Putamen (tissue), 1 donor: ENCODE measurements at regions not wholly inside any gene's neighbourhood (a gene's known extent, or its start where the extent isn't known, plus 50 kb on each side); places are given as distances from the start of the nearest gene placed in this dataset.
A peak's percentile ranks its signal among the peaks of the same experiment; 100 is the strongest.
"Not testable (repeated sequence)": the region's sequence is repeated elsewhere in the genome, so short reads cannot be mapped to it uniquely, and the experiment has no call there.

ENCODE experiments used
- DNase-seq: peaks from one replicate; pipeline ENCODE4 v3.0.0-alpha.2; 2016; ENCODE audit warnings: low spot score

DNA sequence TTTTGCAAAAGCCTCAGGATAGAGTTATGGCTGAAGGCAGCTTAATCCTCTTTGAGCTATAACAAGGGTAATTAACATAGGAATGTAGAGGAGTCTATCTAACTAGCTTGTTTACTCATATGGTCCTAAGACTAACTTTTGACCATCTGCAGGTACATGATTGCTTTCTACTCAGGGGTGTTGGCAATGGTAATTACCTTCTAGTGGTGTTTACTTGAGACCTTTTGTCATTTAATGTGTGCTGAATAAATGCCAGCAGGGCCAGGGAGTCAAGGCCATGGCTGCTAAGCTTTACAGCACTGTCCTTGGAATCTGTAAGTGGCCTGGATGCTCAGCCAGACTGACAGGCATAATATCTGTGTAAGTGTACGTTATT is 1325.0 kb downstream of the XPNPEP1 start:
- DNase-seq: no peak

DNA sequence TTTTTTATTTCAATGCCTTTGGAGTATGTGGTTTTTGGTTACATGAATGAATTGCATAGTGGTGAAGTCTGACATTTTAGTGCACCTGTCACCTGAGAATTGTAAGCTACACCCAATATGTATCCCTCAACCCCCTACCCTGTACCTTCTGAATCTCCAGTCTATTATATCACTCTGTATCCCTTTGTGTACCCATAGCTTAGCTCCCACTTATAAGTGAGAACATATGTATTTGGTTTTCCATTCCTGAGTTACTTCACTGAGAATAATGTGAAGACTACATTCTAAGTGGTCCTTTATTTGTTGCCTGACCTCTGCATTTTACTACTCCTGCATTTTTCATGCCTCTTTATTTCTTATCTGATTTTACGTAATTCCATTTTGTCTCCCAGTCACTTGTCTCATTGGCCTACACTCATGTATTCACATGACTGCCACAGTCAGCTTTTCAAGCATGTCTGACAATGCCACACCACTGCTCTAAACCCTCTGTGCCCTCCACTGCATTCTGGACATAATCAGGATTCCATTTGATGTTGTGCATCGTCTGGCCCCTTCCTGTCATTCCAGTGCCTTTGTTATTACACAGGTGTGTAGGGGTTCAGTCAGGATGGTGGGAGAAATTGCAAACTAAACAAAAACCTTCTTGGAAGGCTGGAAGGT is 1325.5 kb downstream of the XPNPEP1 start:
- no peak for DNase-seq

DNA sequence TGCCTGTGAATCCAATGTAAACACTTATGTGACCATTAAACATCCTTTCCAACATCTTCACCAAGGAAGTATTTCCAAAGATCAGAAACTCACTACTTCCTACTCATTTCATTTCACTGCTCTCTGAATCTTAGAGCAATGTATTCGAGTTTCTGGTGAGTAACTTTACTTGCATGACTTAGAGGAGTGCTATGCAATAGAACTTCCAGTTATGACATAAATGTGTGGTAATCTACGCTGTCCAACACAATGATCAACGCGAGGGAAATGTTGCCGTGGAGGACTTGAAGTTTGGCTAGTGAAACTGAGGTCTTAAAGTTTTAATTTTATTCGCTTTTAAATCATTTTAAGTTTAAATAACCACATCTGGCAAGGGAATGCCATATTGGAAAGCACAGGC is 1326.3 kb downstream of the XPNPEP1 start:
- DNase-seq: no peak

DNA sequence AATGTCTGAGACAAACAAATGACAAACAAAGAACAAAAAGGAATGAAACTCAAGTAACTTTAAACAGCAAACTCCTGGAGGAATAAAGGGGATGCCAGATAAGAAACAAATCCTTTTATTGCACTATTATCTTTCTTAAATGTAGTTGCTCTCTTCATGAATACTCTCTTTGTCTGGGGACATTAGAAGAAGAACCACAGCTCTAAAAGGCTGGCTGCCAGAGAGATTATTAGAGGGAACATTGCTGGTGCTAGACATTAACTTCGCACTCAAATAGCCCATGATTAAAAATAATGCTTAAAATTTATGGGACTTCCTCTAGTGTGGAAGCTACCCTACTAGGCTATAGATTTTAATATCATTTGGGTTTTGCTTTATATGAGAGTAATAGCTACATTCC is 1330.4 kb downstream of the XPNPEP1 start:
- no peak for DNase-seq

DNA sequence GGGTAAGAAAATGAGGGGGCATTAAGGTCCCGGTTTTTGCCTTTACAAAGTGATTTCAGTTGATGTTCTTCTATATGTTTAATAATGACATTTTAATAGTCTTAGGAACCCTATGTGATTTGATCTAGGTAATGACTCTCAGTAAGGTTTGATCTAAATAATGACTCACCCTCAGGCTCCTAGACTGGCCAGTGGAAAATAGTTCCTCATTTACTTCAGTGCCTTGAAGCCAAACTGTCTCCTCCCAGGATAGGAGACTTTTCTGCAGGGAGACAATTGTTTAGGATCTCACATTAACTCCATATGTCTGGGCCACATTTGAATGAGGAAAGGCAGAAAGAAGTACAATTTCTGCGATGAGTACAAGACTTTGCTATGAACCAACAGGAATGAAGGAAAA is 1331.9 kb downstream of the XPNPEP1 start:
- DNase-seq: no peak

DNA sequence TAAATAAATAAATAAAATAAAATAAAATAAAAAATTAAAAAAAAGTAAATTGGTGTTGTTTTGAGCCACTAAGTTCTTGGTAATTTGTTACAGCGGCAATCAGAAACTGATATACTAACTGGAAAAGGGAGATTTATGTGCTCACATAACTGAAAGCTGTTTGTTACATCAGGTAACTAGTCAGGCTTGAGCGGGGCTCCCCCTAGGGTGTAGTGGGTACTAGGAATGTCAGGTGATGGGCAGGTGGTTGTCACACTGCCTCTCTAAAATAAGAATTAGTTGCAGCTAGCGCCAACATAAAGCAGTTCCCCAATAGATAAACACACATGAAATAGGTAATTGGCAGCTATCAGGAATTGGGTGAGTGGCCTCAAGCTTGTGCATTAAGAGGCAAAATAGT is 1336.9 kb downstream of the XPNPEP1 start:
- no peak for DNase-seq

DNA sequence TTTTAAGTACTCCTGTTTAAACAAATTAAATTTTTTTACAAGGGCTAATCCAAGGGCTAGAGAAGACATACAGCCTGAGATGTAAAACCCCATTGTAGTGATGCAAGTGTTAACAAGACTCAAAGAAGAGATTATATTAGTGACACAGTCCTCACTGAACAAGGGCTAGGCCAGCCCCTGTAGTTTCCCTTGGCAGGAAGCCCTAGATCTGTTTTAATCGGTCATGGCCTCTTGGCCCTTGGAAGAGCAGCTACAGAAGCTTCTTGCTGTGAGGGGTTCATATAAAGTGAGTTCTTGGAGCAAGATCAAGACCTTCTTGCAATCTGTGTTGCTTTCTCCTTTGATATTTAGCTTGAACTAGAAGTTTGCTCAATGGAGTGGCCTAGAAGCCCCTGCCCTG is 1339.4 kb downstream of the XPNPEP1 start:
- DNase-seq: no peak

DNA sequence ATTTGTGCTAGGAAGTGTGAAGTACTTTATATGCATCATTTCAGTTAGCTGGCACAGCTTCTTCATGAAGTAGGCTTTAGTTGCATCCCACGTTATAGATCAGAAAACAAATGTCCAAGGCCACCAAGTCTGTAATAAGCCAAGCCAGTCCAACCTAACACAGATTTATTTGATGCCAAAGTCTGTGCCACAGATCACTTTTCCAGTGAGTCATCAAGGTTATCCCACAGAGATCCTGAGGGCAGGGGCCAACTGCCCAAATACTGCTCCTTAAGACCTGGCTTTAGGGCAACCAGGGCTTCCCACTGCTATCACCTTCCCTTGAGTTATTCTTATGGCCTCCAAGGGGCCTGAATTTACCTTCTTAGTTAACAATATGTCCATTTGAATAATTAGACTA is 1340.4 kb downstream of the XPNPEP1 start:
- DNase-seq: no peak

DNA sequence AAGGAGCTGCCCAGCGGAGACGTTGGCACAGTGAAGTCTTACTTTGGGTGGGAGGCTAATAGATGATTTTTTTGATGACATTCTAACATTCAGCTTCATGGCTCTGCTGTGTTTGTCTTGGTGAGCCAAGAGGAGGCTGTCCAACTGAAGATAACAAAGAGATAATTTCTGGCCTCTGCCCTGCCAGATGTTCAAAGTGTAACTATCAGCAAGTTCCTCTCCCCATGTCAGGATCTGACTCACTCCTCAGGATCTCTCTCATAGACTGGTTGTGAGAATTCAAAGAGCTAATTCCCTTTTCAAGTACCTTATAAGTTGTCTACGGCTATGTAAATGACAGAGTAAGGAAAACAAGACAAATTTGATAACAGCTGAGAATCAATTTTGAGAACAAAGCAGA is 1340.9 kb downstream of the XPNPEP1 start:
- no peak for DNase-seq

DNA sequence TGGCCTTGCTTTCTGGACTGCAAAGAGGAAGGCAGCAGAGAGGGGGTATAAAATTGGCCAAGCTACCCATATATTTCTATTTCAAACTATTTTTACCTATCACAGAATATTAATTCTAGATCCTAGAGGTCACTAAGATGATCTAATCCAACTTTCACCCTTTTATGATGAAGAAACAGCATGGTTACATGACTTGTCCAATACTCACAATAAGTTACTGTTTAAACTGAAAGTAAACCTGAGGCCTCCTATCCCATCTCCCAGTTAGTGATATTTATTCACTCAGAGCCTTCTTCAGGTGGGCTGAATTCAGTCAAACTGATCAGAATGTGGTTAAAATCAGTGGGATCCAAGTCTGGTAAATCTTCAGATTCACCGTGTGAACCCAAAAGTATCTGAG is 1345.1 kb downstream of the XPNPEP1 start:
- DNase-seq: no peak

DNA sequence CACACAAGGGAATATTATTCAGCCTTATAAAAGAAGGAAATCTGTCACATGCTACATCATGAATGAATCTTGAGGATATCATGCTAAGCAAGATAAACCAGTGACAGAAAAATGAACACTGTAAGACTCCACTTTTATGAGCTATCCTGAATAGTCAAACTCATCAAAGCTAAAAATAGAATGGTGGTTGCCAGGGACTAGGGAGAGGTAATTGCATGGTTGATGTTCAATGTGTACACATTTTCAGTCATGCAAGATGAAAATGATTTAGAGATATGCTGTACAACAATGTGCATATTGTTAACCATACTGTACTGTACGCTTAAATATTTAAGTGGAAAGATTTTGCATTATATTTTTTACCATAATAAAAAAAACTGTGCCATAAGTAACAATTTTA is 1349.1 kb downstream of the XPNPEP1 start:
- no peak for DNase-seq

DNA sequence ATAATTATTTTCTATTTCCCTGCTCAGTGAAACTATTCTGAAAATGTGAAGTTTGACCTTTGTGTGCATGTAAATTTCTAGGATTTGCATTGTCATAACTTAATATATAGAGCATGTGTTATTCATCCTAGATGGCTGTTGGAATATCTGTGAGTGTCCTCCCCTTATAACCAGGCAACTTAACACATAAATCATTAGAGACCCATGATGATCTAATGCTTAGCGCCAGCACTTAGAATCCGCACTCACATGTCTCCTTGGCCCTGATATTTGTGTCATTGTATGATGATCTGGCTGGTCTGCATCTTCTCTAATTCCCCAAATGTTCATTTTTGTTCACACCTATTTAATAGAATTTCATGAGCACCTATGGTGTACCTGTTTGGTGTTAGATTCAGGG is 1354.5 kb downstream of the XPNPEP1 start:
- DNase-seq: no peak

DNA sequence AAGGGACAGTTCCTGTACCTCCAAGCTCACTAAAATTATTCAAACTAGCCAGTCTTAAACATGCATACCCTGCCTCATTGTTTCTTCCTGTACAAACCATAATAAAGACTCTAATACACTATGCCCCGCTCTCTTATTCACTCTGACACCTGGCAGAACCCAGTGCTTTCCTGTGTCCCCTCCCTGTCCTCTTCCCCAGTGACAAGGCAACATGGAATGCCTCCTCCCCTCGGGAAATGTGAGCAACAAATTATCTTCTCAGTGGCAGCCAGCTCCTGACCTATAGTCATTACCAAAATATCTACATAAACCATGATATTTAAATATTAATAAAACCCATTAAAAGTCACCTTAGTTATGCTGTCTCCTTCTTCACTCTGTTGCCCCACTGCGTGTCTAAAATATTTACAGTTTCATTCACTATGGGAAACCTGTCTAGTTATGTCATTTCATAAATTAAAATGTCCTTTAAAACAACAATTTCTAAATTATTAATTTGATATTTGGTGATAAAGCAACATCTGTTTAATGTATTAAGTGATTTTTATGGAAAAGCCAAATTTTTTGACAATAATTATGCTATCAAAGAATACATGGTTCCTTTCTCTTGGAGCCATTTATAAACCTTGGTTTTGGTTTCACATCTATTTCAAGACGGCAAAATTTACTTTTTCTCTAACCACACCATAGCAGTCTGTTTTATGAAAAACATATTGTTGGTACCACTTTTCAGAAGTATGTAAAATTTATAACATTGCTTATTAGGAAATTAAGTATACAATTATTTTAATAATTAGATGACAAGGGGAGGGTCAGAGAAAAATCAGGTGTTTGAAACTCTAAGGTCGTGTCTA is 1355.2 kb downstream of the XPNPEP1 start:
- DNase-seq: no peak

DNA sequence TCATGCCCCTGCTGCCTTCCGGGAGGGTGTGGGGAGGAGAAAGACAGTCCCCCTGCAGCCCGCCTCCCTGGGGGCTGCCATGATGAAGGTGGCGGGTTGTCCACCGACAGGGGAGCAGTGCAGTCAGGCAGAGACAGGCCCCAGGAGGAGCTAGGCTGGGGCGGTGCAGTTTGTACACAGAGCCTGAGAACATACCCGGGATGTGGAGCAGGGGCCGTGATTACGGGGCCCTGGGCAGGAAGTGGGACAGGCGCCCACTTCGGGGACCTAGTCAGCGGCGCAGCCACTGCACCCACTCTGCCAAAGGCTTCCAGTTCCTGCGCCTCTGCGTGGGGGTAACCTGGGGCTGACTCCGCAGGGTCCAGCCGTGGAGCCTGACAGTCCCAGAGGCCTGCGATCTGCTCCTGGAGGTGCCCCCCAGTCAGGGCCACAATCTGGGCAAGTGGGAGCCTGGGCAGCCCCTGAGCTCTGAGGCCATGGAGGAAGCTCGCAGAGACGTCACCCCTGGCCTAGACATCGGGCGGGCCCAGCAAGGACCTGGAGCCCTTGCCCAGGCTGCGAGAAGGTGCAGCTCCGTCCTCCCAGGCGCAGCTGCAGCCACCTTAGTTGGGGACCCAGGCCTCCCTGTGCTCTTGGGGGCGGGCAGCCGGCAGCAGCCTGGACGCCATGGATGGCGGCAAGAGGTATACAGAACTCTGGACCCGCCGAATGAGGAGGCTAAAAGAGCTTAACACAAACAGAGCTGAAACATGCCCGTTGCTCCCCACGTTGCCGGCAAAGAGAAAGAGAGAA is 1356.8 kb downstream of the XPNPEP1 start:
- DNase-seq: no peak

DNA sequence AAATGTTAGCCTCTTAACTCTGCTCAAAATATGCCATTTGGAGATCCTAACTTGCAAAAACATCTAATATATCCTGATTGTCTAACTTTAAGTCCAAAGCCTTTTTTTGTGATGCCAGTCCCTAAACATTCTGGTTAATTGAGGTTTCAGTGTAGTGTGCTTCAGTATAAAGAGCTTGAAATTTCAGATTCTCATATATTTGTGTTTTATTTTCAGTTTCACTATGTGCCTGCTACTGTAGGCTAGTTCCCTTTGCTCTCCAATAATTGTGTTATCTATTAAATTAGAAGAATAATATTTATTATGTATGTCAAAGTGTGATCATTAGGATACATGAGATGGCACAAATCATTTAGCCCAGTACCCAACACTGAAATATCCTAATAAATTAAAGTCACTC is 1361.2 kb downstream of the XPNPEP1 start:
- no peak for DNase-seq

DNA sequence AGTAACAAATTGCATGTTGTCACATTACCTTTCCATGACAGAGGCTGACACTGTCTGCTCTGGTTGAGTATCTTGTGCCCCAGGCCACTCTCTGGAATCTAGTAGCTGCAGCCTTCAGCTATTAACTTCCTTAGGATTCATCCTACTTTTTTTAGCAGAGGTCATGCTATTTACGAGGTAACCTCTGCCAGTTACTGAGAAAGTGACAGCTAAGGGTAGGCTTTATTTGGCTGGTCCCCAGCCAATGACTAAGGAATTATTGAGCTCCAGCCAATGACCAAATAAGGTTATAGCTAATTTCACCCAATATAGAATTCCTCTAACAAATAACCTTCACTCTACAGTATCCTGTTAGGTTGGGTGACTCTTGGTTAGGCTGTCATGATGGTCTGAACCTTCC is 1361.7 kb downstream of the XPNPEP1 start:
- DNase-seq: no peak

DNA sequence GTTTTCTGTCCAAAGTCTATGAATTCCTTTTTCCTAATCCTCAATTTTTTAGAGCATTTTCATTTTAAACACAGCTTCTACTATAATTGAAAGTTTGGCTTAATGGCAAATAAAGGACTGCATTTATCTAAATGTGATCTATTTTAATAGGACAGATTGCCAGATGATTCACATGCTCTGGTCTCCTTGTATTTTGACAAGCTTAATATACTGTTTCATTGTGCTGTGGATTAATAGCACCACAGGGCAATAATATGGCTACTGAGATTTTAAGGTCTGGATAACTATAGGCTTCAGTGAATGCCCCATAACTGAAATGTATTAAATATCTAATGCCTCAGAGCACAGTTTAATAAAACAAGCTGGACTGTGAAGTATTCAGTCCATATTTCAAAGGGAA is 1362.8 kb downstream of the XPNPEP1 start:
- no peak for DNase-seq

DNA sequence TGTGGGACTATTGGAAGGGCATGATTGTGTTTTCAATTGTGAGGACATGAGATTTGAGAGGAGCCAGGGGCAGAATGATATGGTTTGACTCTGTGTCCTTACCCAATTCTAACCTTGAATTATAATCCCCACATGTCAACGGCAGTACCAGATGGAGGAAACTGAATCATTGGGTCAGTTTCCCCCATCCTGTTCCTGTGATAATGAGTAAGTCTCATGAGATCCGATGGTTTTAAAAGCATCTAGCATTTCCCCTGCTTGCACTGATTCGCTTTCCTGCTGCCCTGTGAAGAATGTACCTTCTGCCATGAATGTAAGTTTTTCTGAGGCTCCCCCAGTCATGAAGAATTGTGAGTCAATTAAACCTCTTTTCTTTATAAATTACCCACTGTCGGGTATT is 1367.1 kb downstream of the XPNPEP1 start:
- DNase-seq: no peak

DNA sequence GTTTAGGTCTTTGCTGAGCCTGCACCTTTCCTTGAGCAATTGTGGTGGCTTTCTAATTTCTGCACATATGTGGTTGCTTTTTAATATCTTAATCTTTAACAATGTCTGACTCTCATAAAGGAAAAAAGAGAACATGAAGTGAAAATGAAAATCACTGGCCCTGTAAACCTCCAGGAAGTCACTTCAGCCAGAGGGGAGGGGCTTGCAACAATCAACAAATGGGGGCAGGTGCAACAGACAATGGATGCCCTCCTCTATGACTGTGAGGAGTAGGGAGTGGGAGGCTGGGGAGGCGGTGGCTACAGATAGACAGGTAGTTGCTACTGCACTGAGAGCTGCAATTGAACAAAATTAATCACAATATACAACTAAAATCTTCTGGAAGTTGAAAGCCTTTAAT is 1377.4 kb downstream of the XPNPEP1 start:
- DNase-seq: no peak

DNA sequence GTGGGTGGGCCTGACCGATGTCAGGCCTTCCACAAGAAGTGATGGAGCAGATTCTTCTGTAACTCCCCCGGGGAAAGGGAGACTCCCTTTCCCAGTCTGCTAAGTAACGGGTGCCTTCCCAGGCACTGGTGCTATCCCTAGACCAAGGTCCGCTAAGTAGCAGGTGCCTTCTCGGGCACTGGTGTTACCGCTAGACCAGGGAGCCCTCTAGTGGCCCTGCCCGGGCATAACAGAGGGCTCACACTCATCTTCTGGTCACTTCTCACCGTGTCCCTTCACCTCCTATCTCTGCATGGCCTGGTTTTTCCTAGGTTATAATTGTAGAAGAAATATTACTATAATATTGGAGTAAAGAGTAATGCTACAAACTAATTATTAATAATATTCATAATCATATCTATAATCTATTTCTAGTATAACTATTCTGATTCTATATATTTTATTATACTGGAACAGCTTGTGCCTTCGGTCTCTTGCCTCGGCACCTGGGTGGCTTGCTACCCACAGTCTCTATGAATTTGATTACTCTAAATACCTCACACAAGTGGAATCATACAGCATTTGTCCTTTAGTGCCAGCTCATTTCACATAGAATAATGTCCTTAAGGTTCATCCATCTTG is 1378.7 kb downstream of the XPNPEP1 start:
- peak; percentile 2 for DNase-seq

DNA sequence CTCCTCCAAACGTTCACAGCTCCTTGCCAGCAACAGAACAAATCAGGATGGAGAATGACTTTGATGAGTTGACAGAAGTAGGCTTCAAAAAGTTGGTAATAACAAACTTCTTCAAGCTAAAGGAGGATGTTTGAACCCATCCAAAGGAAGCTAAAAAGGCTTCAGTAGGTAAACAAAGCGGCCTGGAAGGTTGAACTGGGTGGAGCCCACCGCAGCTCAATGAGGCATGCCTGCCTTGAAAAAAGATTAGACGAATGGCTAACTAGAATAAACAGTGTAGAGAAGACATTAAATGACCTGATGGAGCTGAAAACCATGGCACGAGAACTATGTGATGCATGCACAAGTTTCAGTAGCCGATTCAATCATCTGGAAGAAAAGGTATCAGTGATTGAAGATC is 1369.0 kb upstream of the SORCS1 start:
- DNase-seq: not testable (repeated sequence)

DNA sequence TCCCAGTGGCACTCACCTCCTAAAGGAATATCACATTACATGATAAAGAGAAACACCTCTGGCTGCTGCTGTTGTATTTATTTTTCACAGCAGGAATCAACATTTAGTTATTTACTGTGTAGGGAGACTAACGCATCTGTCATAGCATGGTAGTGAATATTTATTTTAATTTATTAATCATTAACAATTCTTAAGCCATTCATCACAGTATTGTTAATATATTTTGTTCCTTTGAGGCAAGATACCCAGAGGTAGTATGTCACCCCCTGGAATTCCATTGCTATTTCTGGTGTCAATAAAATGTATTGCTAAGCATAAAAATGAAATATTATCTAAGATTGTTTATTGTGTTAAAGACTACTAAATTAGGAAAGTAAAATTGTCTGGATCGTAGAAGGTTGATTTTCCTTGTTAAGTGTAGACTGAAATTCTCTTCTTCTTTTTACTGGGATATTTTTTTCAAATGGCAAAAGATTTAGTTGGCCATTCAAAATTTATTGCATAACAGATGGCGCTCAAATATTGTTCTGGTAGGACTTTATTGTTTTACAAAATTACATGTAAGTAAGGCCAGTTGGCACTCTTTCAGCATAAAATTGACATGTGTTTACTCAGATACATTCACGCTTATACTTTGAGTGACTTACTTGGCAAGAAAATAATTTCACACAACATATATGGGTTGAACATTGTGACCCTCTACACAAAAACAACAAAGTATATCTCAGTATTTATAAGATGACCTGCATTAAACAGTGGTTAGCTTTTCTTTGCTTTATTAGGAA is 1358.7 kb upstream of the SORCS1 start:
- DNase-seq: no peak
